Mesenchymal stem cell (in vitro differentiated cells and primary cell): ENCODE measurements at regions not wholly inside any gene's neighbourhood (a gene's known extent, or its start where the extent isn't known, plus 50 kb on each side); places are given as distances from the start of the nearest gene placed in this dataset.
A peak's percentile ranks its signal among the peaks of the same experiment; 100 is the strongest.

Experiments used
- DNase-seq: peaks from one replicate; pipeline ENCODE4 v3.0.0-alpha.2; 2013
- H2AFZ ChIP-seq: one replicate; pipeline ENCODE4 v1.6.1; 2013; ENCODE audit warnings: low read depth, mild to moderate bottlenecking, control low read depth, inconsistent platforms, low read length, moderate library complexity
- H2AK5ac ChIP-seq: 2 replicates; pipeline ENCODE4 v1.6.1; 2013; ENCODE audit warnings: low read length, moderate library complexity, mild to moderate bottlenecking, inconsistent platforms; ENCODE audit not compliant: severe bottlenecking
- H2BK120ac ChIP-seq: one replicate; pipeline ENCODE4 v1.6.1; 2013; ENCODE audit warnings: low read depth, mild to moderate bottlenecking, inconsistent platforms, low read length, moderate library complexity
- H2BK12ac ChIP-seq, 2 experiments: one replicate each; pipeline ENCODE4 v1.6.1; 2013; ENCODE audit warnings: inconsistent platforms in 2 of 2, low read length in 2 of 2, mild to moderate bottlenecking in 2 of 2, moderate library complexity in 2 of 2, control low read depth in 1 of 2
- H2BK15ac ChIP-seq: one replicate; pipeline ENCODE4 v1.6.1; 2013; ENCODE audit warnings: mild to moderate bottlenecking, low read depth, inconsistent platforms; ENCODE audit not compliant: poor library complexity, severe bottlenecking
- H2BK5ac ChIP-seq: 2 replicates; pipeline ENCODE4 v1.6.1; 2013; ENCODE audit warnings: low read depth, mild to moderate bottlenecking, low read length, control low read depth, inconsistent platforms; ENCODE audit not compliant: poor library complexity, severe bottlenecking
- H3K14ac ChIP-seq, 2 experiments: one replicate each; pipeline ENCODE4 v1.6.1; 2013; ENCODE audit warnings: inconsistent platforms in 2 of 2, low read length in 2 of 2, control low read depth in 1 of 2, mild to moderate bottlenecking in 1 of 2, moderate library complexity in 1 of 2
- H3K18ac ChIP-seq, 2 experiments: one replicate each; pipeline ENCODE4 v1.6.1; 2013; ENCODE audit warnings: inconsistent platforms in 2 of 2, low read length in 2 of 2, control low read depth in 1 of 2, low read depth in 1 of 2, mild to moderate bottlenecking in 1 of 2
- H3K23ac ChIP-seq, 2 experiments: one replicate each; pipeline ENCODE4 v1.6.1; 2013; ENCODE audit warnings: inconsistent platforms in 2 of 2, low read length in 2 of 2, mild to moderate bottlenecking in 2 of 2, moderate library complexity in 2 of 2, control low read depth in 1 of 2
- H3K27ac ChIP-seq: 2 replicates; pipeline ENCODE4 v1.5.1; 2013; ENCODE audit warnings: mild to moderate bottlenecking, moderate library complexity, low read length, control low read depth, inconsistent platforms; ENCODE audit not compliant: poor library complexity, severe bottlenecking
- H3K27me3 ChIP-seq, 2 experiments: 2 replicates each; pipeline versions ENCODE4 v1.6.1 to v1.7.0; 2013; ENCODE audit warnings: low read length in 2 of 2, mild to moderate bottlenecking in 2 of 2, moderate library complexity in 2 of 2, control low read depth in 1 of 2, inconsistent platforms in 1 of 2; ENCODE audit not compliant: control insufficient read depth in 1 of 2, insufficient read depth in 1 of 2
- H3K36me3 ChIP-seq, 2 experiments: 2 replicates each; pipeline versions ENCODE4 v1.6.1 to v1.7.0; 2013; ENCODE audit warnings: low read length in 2 of 2, control low read depth in 1 of 2, inconsistent platforms in 1 of 2, low read depth in 1 of 2, mild to moderate bottlenecking in 1 of 2; ENCODE audit not compliant: insufficient read depth in 2 of 2, control insufficient read depth in 1 of 2
- H3K4ac ChIP-seq, 2 experiments: one replicate each; pipeline ENCODE4 v1.6.1; 2013; ENCODE audit warnings: inconsistent platforms in 2 of 2, low read length in 2 of 2, mild to moderate bottlenecking in 2 of 2, moderate library complexity in 2 of 2, control low read depth in 1 of 2, low read depth in 1 of 2
- H3K4me1 ChIP-seq: 2 replicates; pipeline ENCODE4 v1.6.1; 2013; ENCODE audit warnings: low read depth, low read length, control low read depth; ENCODE audit not compliant: control insufficient read depth, insufficient read depth
- H3K4me2 ChIP-seq: 2 replicates; pipeline ENCODE4 v1.6.1; 2013; ENCODE audit warnings: low read length, mild to moderate bottlenecking, inconsistent platforms; ENCODE audit not compliant: poor library complexity, severe bottlenecking
- H3K4me3 ChIP-seq, 2 experiments: 2 replicates each; pipeline versions ENCODE4 v1.5.1 to v1.7.0; 2013; ENCODE audit warnings: low read length in 2 of 2, mild to moderate bottlenecking in 2 of 2, control low read depth in 1 of 2, low read depth in 1 of 2; ENCODE audit not compliant: insufficient read depth in 1 of 2
- H3K79me1 ChIP-seq: replicated peaks from 2 replicates; pipeline ENCODE4 v1.6.1; 2013; ENCODE audit warnings: mild to moderate bottlenecking, control low read depth, low read length, inconsistent platforms; ENCODE audit not compliant: poor library complexity, severe bottlenecking
- H3K9ac ChIP-seq: 2 replicates; pipeline ENCODE4 v1.7.0; 2013; ENCODE audit warnings: mild to moderate bottlenecking, low read length, moderate library complexity
- H3K9me3 ChIP-seq: 2 replicates; pipeline ENCODE4 v1.7.0; 2013; ENCODE audit warnings: mild to moderate bottlenecking, low read length; ENCODE audit not compliant: control insufficient read depth
- H4K8ac ChIP-seq: one replicate; pipeline ENCODE4 v1.6.1; 2013; ENCODE audit warnings: inconsistent platforms, mild to moderate bottlenecking, low read length, moderate library complexity
- H4K91ac ChIP-seq: one replicate; pipeline ENCODE4 v1.6.1; 2013; ENCODE audit warnings: mild to moderate bottlenecking, low read length, inconsistent platforms
- WGBS: methylation state at CpG from one replicate; pipeline ENCODE4 v1.1.7; 2013; ENCODE audit warnings: mixed read lengths; 5-methylcytosine and 5-hydroxymethylcytosine counted together

GRCh38 chr4:101651778-101652177 is 138.8 kb upstream of the BANK1 start:
- H3K4me3 ChIP-seq = no peak overlapping the region
- no peak overlapping the region for H2BK15ac ChIP-seq
- H2AK5ac ChIP-seq = no peak overlapping the region
- no peak overlapping the region for H3K27ac ChIP-seq
- H3K4ac ChIP-seq = no peak overlapping the region
- no peaks in the 10 kb centered on the region for H3K36me3 ChIP-seq
- no peak overlapping the region for H2AFZ ChIP-seq
- H3K4me1 ChIP-seq = peaks cover under 1% of the 10 kb centered on the region
- no peak overlapping the region for H2BK12ac ChIP-seq
- H3K18ac ChIP-seq = no peak overlapping the region
- no peak overlapping the region for H2BK5ac ChIP-seq
- no peak overlapping the region for H4K8ac ChIP-seq
- H3K9ac ChIP-seq = no peak overlapping the region
- no peaks in the 10 kb centered on the region for H3K9me3 ChIP-seq
- no peak overlapping the region for H4K91ac ChIP-seq
- no peaks in the 10 kb centered on the region for H3K79me1 ChIP-seq
- H2BK120ac ChIP-seq = no peak overlapping the region
- 90% methylated on average over 3 of the region's 3 CpGs for WGBS
- no peak for DNase-seq
- H3K27me3 ChIP-seq = no peaks in the 10 kb centered on the region
- no peak overlapping the region for H3K4me2 ChIP-seq
- H3K14ac ChIP-seq = no peak overlapping the region
- H3K23ac ChIP-seq = no peak overlapping the region

GRCh38 chr4:101649790-101650515 is 140.6 kb upstream of the BANK1 start:
- DNase-seq = no peak
- H3K4ac ChIP-seq = no peak overlapping the region
- no peak overlapping the region for H2BK120ac ChIP-seq
- H2AK5ac ChIP-seq = no peak overlapping the region
- peak overlapping the region; percentile 5 for H3K9ac ChIP-seq
- no peaks in the 10 kb centered on the region for H3K79me1 ChIP-seq
- H3K23ac ChIP-seq = no peak overlapping the region
- no peak overlapping the region for H3K27ac ChIP-seq
- no peak overlapping the region for H3K18ac ChIP-seq
- no peak overlapping the region for H2BK12ac ChIP-seq
- no peak overlapping the region for H3K14ac ChIP-seq
- no peaks in the 10 kb centered on the region for H3K9me3 ChIP-seq
- H2AFZ ChIP-seq = no peak overlapping the region
- H2BK15ac ChIP-seq = no peak overlapping the region
- H4K8ac ChIP-seq = no peak overlapping the region
- no peak overlapping the region for H2BK5ac ChIP-seq
- H3K4me3 ChIP-seq = no peak overlapping the region
- WGBS = 97% methylated on average over 3 of the region's 3 CpGs
- H3K27me3 ChIP-seq = no peaks in the 10 kb centered on the region
- no peaks in the 10 kb centered on the region for H3K36me3 ChIP-seq
- no peak overlapping the region for H3K4me2 ChIP-seq
- H3K4me1 ChIP-seq = peaks cover 2% of the 10 kb centered on the region
- no peak overlapping the region for H4K91ac ChIP-seq

GRCh38 chr4:101647710-101648034 is 142.9 kb upstream of the BANK1 start:
- DNase-seq = no peak
- Histone ChIP-seq H3K4ac (no peak overlapping the region), H3K4me1 (peaks cover 2% of the 10 kb centered on the region), H4K91ac (no peak overlapping the region), H2BK15ac (no peak overlapping the region), H4K8ac (no peak overlapping the region), H3K4me3 (no peak overlapping the region), H2AFZ (no peak overlapping the region), H3K14ac (no peak overlapping the region), H3K36me3 (no peaks in the 10 kb centered on the region), H3K18ac (no peak overlapping the region), H3K9ac (no peak overlapping the region), H3K27me3 (no peaks in the 10 kb centered on the region), H2AK5ac (no peak overlapping the region), H3K27ac (no peak overlapping the region), H3K79me1 (no peaks in the 10 kb centered on the region), H3K4me2 (no peak overlapping the region), H2BK5ac (no peak overlapping the region), H3K23ac (no peak overlapping the region), H2BK120ac (no peak overlapping the region), H2BK12ac (no peak overlapping the region), H3K9me3 (no peaks in the 10 kb centered on the region)

- Histone ChIP-seq H3K4me2 (no peak overlapping the region), H3K27me3 (no peaks in the 10 kb centered on the region), H4K8ac (no peak overlapping the region), H4K91ac (no peak overlapping the region), H3K18ac (no peak overlapping the region), H3K36me3 (no peaks in the 10 kb centered on the region), H3K27ac (no peak overlapping the region), H3K14ac (no peak overlapping the region), H3K9me3 (no peaks in the 10 kb centered on the region), H2BK5ac (no peak overlapping the region), H3K4ac (no peak overlapping the region), H2AK5ac (no peak overlapping the region), H2BK120ac (no peak overlapping the region), H2BK12ac (no peak overlapping the region), H3K9ac (no peak overlapping the region), H3K23ac (no peak overlapping the region), H2BK15ac (no peak overlapping the region), H2AFZ (no peak overlapping the region), H3K4me1 (peaks cover 2% of the 10 kb centered on the region), H3K79me1 (no peaks in the 10 kb centered on the region), H3K4me3 (no peak overlapping the region)
- no peak for DNase-seq
- no CpG with 5 or more reads among the region's 1 CpG for WGBS
These were observed 146.0 kb upstream of the BANK1 start for GRCh38 chr4:101644516-101644915.
